ENCODE measurements at regions not wholly inside any gene's neighbourhood (a gene's known extent, or its start where the extent isn't known, plus 50 kb on each side); places are given as distances from the start of the nearest gene placed in this dataset.

GRCh38 chr14:51563560-51563959, 88.2 kb upstream of the FRMD6 start (continued):
- TF ChIP-seq, protein P1, sequence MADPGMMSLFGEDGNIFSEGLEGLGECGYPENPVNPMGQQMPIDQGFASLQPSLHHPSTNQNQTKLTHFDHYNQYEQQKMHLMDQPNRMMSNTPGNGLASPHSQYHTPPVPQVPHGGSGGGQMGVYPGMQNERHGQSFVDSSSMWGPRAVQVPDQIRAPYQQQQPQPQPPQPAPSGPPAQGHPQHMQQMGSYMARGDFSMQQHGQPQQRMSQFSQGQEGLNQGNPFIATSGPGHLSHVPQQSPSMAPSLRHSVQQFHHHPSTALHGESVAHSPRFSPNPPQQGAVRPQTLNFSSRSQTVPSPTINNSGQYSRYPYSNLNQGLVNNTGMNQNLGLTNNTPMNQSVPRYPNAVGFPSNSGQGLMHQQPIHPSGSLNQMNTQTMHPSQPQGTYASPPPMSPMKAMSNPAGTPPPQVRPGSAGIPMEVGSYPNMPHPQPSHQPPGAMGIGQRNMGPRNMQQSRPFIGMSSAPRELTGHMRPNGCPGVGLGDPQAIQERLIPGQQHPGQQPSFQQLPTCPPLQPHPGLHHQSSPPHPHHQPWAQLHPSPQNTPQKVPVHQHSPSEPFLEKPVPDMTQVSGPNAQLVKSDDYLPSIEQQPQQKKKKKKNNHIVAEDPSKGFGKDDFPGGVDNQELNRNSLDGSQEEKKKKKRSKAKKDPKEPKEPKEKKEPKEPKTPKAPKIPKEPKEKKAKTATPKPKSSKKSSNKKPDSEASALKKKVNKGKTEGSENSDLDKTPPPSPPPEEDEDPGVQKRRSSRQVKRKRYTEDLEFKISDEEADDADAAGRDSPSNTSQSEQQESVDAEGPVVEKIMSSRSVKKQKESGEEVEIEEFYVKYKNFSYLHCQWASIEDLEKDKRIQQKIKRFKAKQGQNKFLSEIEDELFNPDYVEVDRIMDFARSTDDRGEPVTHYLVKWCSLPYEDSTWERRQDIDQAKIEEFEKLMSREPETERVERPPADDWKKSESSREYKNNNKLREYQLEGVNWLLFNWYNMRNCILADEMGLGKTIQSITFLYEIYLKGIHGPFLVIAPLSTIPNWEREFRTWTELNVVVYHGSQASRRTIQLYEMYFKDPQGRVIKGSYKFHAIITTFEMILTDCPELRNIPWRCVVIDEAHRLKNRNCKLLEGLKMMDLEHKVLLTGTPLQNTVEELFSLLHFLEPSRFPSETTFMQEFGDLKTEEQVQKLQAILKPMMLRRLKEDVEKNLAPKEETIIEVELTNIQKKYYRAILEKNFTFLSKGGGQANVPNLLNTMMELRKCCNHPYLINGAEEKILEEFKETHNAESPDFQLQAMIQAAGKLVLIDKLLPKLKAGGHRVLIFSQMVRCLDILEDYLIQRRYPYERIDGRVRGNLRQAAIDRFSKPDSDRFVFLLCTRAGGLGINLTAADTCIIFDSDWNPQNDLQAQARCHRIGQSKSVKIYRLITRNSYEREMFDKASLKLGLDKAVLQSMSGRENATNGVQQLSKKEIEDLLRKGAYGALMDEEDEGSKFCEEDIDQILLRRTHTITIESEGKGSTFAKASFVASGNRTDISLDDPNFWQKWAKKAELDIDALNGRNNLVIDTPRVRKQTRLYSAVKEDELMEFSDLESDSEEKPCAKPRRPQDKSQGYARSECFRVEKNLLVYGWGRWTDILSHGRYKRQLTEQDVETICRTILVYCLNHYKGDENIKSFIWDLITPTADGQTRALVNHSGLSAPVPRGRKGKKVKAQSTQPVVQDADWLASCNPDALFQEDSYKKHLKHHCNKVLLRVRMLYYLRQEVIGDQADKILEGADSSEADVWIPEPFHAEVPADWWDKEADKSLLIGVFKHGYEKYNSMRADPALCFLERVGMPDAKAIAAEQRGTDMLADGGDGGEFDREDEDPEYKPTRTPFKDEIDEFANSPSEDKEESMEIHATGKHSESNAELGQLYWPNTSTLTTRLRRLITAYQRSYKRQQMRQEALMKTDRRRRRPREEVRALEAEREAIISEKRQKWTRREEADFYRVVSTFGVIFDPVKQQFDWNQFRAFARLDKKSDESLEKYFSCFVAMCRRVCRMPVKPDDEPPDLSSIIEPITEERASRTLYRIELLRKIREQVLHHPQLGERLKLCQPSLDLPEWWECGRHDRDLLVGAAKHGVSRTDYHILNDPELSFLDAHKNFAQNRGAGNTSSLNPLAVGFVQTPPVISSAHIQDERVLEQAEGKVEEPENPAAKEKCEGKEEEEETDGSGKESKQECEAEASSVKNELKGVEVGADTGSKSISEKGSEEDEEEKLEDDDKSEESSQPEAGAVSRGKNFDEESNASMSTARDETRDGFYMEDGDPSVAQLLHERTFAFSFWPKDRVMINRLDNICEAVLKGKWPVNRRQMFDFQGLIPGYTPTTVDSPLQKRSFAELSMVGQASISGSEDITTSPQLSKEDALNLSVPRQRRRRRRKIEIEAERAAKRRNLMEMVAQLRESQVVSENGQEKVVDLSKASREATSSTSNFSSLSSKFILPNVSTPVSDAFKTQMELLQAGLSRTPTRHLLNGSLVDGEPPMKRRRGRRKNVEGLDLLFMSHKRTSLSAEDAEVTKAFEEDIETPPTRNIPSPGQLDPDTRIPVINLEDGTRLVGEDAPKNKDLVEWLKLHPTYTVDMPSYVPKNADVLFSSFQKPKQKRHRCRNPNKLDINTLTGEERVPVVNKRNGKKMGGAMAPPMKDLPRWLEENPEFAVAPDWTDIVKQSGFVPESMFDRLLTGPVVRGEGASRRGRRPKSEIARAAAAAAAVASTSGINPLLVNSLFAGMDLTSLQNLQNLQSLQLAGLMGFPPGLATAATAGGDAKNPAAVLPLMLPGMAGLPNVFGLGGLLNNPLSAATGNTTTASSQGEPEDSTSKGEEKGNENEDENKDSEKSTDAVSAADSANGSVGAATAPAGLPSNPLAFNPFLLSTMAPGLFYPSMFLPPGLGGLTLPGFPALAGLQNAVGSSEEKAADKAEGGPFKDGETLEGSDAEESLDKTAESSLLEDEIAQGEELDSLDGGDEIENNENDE (IDR thresholded peaks at IDR 0.05; ENCODE audit: insufficient replicate concordance, low read length) = no peak
- TF ChIP-seq SP4 (IDR thresholded peaks at IDR 0.05; ENCODE audit: low read length) (no peak), BCL11A (IDR thresholded peaks at IDR 0.05; ENCODE audit: low read depth in 2 of 2, low read length in 2 of 2) (no peak), SIX5 (IDR thresholded peaks at IDR 0.05; ENCODE audit: low read depth, low read length) (no peak), GTF2F1 (IDR thresholded peaks at IDR 0.05; ENCODE audit: borderline replicate concordance, low read depth, low read length) (no peak), USF2 (IDR thresholded peaks at IDR 0.05; ENCODE audit: low read length) (no peak), RNF2 (IDR thresholded peaks at IDR 0.05; ENCODE audit: borderline replicate concordance, low read depth, low read length, missing control alignments, poor library complexity, severe bottlenecking) (no peak), EZH2 (IDR thresholded peaks at IDR 0.05; ENCODE audit: low read depth, low read length, severe bottlenecking) (no peak), TAF1 (IDR thresholded peaks at IDR 0.05; ENCODE audit: low read depth, low read length) (no peak)

Data from H1 (cell line).